IMR-90 (cell line): ENCODE measurements at regions not wholly inside any gene's neighbourhood (a gene's known extent, or its start where the extent isn't known, plus 50 kb on each side); places are given as distances from the start of the nearest gene placed in this dataset.

Experiments
- MAFK ChIP-seq: IDR thresholded peaks from 2 replicates; pipeline ENCODE4 v1.6.1; 2012; ENCODE audit warnings: low read depth, low read length, improper control_type of control experiment
- POLR2A ChIP-seq: IDR thresholded peaks from 2 replicates; pipeline ENCODE4 v1.6.1; 2012; ENCODE audit warnings: mild to moderate bottlenecking, low read depth, low read length
- RCOR1 ChIP-seq: IDR thresholded peaks from 2 replicates; pipeline ENCODE4 v1.6.1; 2012; ENCODE audit warnings: mild to moderate bottlenecking, low read length, improper control_type of control experiment; ENCODE audit not compliant: insufficient replicate concordance
- SMC3 ChIP-seq: fragments of 150-350 bp; IDR thresholded peaks from 2 replicates; pipeline ENCODE4 v1.6.1; 2016; ENCODE audit warnings: low read depth, mild to moderate bottlenecking, antibody characterized with exemption, low read length, moderate library complexity
- TF ChIP-seq, protein P1 (sequence below): conservative IDR thresholded peaks from 2 replicates; pipeline ENCODE4 v1.5.1; 2012; ENCODE audit warnings: mild to moderate bottlenecking, low read depth, low read length, improper control_type of control experiment

DNA sequence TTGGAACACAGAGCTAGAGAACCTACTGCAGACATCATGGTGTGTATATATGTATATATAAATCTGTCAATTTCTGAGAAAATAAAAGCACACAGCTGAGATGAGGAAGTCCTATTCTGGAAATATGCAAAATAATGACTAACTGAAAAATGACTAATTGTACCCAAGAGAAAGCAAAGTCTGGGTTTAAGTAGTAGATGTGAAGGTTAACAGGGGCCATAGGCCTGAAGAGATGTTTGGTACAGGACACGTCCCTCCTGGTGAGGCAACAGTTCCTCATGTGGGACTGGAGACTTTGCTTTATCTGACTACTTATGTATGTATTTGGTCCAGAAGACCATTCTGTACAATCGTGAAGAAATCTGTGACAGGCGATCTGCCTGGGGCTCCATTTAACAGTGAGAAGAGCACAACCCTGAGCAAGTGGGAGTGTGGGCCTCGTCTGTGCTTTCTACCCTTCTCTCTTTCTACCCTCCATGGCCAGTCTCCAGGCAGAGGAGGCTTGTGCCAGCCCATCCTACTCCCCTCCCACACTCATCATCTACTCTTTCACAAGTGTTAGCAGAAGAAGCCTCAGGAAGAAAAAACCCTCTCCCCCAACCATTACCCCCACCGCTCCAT lies 67.5 kb downstream of the SLC41A2 start:
- no peak for TF ChIP-seq POLR2A
- TF ChIP-seq, protein P1, sequence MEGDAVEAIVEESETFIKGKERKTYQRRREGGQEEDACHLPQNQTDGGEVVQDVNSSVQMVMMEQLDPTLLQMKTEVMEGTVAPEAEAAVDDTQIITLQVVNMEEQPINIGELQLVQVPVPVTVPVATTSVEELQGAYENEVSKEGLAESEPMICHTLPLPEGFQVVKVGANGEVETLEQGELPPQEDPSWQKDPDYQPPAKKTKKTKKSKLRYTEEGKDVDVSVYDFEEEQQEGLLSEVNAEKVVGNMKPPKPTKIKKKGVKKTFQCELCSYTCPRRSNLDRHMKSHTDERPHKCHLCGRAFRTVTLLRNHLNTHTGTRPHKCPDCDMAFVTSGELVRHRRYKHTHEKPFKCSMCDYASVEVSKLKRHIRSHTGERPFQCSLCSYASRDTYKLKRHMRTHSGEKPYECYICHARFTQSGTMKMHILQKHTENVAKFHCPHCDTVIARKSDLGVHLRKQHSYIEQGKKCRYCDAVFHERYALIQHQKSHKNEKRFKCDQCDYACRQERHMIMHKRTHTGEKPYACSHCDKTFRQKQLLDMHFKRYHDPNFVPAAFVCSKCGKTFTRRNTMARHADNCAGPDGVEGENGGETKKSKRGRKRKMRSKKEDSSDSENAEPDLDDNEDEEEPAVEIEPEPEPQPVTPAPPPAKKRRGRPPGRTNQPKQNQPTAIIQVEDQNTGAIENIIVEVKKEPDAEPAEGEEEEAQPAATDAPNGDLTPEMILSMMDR = no peak
- TF ChIP-seq RCOR1 = no peak
- no peak for TF ChIP-seq MAFK
- TF ChIP-seq SMC3 = no peak
